ENCODE measurements at regions not wholly inside any gene's neighbourhood (a gene's known extent, or its start where the extent isn't known, plus 50 kb on each side); places are given as distances from the start of the nearest gene placed in this dataset.
A peak's percentile ranks its signal among the peaks of the same experiment; 100 is the strongest.

DNA sequence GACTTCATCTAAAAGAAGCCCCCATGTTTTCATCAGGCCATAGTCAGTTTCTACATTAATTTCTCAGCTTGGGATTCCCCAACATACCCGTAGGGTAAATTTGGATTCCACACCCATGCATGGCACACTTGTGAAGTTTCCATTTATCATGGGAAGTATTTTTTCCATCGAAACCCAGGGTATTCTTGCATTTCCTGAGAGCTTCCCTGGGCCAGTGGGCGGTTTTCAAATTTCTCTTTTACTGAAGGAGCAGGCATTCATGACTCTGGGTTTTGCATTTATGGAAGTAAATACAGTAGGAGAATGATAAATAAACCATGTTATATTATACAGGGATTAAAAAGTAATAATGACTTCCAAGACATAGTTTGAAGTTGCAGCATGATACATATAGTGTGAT is 93.0 kb upstream of the MAP3K1 start:
- no peaks in the 10 kb centered on the region for H3K27me3 ChIP-seq (replicated peaks; ENCODE audit: insufficient read depth)
- no peak for DNase-seq (ENCODE audit: low spot score)
- H3K27ac ChIP-seq, result no peak overlapping the region
- no peaks in the 10 kb centered on the region for H3K4me1 ChIP-seq (replicated peaks)
- intact Hi-C loops (cut with DNase I), result no loop called here
- TF ChIP-seq, protein P1, sequence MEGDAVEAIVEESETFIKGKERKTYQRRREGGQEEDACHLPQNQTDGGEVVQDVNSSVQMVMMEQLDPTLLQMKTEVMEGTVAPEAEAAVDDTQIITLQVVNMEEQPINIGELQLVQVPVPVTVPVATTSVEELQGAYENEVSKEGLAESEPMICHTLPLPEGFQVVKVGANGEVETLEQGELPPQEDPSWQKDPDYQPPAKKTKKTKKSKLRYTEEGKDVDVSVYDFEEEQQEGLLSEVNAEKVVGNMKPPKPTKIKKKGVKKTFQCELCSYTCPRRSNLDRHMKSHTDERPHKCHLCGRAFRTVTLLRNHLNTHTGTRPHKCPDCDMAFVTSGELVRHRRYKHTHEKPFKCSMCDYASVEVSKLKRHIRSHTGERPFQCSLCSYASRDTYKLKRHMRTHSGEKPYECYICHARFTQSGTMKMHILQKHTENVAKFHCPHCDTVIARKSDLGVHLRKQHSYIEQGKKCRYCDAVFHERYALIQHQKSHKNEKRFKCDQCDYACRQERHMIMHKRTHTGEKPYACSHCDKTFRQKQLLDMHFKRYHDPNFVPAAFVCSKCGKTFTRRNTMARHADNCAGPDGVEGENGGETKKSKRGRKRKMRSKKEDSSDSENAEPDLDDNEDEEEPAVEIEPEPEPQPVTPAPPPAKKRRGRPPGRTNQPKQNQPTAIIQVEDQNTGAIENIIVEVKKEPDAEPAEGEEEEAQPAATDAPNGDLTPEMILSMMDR (IDR thresholded peaks at IDR 0.05), result no peak
- TF ChIP-seq POLR2AphosphoS5 (IDR thresholded peaks at IDR 0.05) (no peak), POLR2A (IDR thresholded peaks at IDR 0.05) (no peak)
- 93% methylated on average over 3 of the region's 3 CpGs for WGBS
- no peaks in the 10 kb centered on the region for H3K9me3 ChIP-seq
- no peak overlapping the region for H3K4me3 ChIP-seq
- no peaks in the 10 kb centered on the region for H3K36me3 ChIP-seq

DNA sequence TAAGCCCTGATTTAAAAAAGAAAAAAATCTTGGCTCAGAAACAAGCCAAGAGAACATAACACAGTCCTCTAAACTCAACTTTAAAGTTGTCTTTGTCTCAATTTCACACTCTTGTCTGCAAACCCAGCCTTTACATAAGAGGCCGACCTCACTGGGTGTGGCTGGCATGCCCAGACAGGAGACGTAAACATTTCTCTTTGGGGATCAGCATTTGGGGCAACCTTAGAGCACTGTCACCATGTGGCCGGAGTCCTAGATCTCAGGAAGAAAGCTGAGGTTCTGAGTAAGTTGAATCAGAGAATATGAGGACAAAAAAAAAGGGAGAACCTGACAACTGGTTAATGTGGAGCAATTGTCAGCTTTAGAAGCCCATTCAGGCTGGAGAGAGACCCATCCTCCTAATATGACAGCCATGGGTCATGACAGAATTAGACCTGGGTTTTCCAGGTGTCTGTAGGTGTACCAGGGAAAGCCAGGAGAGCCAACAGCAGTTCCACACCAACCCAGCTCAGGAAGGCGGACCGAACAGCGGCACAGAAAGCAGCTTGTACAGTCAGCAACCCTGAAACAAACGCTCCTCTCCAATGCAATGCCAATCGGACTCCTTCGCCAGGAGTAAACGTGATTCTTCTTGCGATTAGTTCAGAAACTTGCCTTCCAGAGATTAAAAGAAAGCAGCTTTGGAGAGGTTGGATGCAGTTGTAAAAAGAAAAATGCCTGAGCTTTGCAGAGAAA is 97.9 kb upstream of the MAP3K1 start:
- DNase-seq (ENCODE audit: low spot score), result peak; percentile 20
- no peaks in the 10 kb centered on the region for H3K27me3 ChIP-seq (replicated peaks; ENCODE audit: insufficient read depth)
- intact Hi-C loops (cut with DNase I), result no loop called here
- no peaks in the 10 kb centered on the region for H3K4me1 ChIP-seq (replicated peaks)
- peak overlapping the region in 1 of 2 donors; percentile 1 for H3K27ac ChIP-seq
- WGBS, result 28% methylated on average over 11 of the region's 11 CpGs
- TF ChIP-seq, protein P1 (IDR thresholded peaks at IDR 0.05), result no peak
- no peaks in the 10 kb centered on the region for H3K36me3 ChIP-seq
- H3K9me3 ChIP-seq, result no peaks in the 10 kb centered on the region
- no peak overlapping the region for H3K4me3 ChIP-seq

DNA sequence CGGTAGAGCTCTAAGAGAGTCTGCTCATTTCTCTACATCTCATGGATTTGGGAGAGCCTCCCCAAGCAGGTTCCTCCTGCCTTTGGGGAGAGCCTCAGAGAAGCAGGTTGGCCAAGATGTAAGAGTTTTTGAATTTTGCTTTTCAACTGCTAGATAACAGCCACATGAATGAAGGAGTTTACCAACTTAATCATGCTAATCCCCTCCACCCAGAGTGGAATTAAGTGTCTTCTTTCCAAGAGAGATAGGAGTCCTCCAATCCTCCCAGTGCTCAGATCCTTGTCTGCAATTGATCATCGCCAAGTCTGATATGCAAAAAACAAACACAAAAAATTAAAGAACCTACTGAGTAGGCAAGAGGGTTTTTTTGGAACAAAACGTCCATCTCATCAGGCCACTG is 99.4 kb upstream of the MAP3K1 start:
- TF ChIP-seq POLR2A (IDR thresholded peaks at IDR 0.05), result no peak
- TF ChIP-seq, protein P1 (IDR thresholded peaks at IDR 0.05), result no peak
- TF ChIP-seq POLR2AphosphoS5 (IDR thresholded peaks at IDR 0.05), result no peak

DNA sequence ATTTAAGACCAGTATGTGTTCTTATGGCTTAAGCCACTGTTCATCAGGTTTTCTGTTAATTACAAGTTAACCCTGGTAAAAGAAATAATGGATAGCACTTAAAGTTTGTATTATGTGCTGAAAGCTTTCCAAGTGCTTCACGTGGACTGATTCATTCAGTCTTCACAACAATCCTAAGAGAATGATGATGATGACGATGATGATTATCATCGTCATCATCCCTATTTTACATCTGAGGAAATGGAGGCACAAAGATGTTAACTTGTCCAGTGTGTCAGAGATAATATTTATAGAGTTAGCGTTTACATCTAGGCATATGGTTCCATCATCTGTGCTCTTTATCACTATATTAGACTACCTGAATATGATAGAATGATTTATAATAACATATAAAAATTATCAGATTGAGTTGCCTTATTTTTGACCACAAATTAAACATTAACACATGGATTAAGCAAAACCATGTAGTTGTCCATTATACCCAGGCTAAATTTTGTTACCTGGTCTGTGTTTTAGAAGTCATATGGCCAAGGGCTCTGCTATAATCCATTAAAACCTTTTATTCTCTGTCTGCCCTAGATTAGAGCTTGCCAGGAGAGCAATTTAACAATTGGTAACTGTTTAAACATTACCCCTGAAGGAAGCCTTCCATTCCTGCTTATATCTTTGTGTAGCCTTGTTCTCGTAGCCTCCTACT is 102.3 kb upstream of the MAP3K1 start:
- no peak for TF ChIP-seq POLR2AphosphoS5 (IDR thresholded peaks at IDR 0.05)
- TF ChIP-seq, protein P1 (IDR thresholded peaks at IDR 0.05), result no peak
- no peak for TF ChIP-seq POLR2A (IDR thresholded peaks at IDR 0.05)
- no peaks in the 10 kb centered on the region for H3K4me1 ChIP-seq (replicated peaks)
- H3K4me3 ChIP-seq, result no peak overlapping the region
- no peaks in the 10 kb centered on the region for H3K27me3 ChIP-seq (replicated peaks; ENCODE audit: insufficient read depth)
- no peaks in the 10 kb centered on the region for H3K9me3 ChIP-seq
- no peaks in the 10 kb centered on the region for H3K36me3 ChIP-seq
- 63% methylated on average over 5 of the region's 5 CpGs for WGBS
- intact Hi-C loops (cut with DNase I), result no loop called here
- no peak overlapping the region for H3K27ac ChIP-seq
- DNase-seq (ENCODE audit: low spot score), result no peak

More for the DNA sequence above, 99.4 kb upstream of the MAP3K1 start:
- intact Hi-C loops (cut with DNase I), result no loop called here
- no peaks in the 10 kb centered on the region for H3K27me3 ChIP-seq (replicated peaks; ENCODE audit: insufficient read depth)
- H3K27ac ChIP-seq, result no peak overlapping the region
- DNase-seq (ENCODE audit: low spot score), result no peak
- H3K4me3 ChIP-seq, result no peak overlapping the region
- H3K4me1 ChIP-seq (replicated peaks), result no peaks in the 10 kb centered on the region
- no peaks in the 10 kb centered on the region for H3K9me3 ChIP-seq
- H3K36me3 ChIP-seq, result no peaks in the 10 kb centered on the region
- 86% methylated on average over 3 of the region's 3 CpGs for WGBS

Data from prostate gland (tissue), 2 donors.